BE2C (cell line): ENCODE measurements at regions not wholly inside any gene's neighbourhood (a gene's known extent, or its start where the extent isn't known, plus 50 kb on each side); places are given as distances from the start of the nearest gene placed in this dataset.

Experiments
- DNase-seq: peaks from one replicate; pipeline ENCODE4 v3.0.0-alpha.2; 2020
- H3K27me3 ChIP-seq: fragments of 250-450 bp; sonication (Bioruptor Pico); 2 replicates; pipeline ENCODE4 v1.5.1; 2020; ENCODE audit warnings: mild to moderate bottlenecking
- H3K36me3 ChIP-seq: fragments of 250-450 bp; sonication (Bioruptor Pico); 2 replicates; pipeline ENCODE4 v1.5.1; 2020; ENCODE audit warnings: mild to moderate bottlenecking
- H3K4me1 ChIP-seq: fragments of 250-450 bp; sonication (Bioruptor Pico); 2 replicates; pipeline ENCODE4 v1.5.1; 2020
- H3K4me3 ChIP-seq: 2 replicates; pipeline ENCODE4 v1.5.1; 2011; ENCODE audit warnings: low read depth, low read length
- H3K9me3 ChIP-seq: fragments of 250-450 bp; sonication (Bioruptor Pico); 2 replicates; pipeline ENCODE4 v1.5.1; 2020
- CTCF ChIP-seq: IDR thresholded peaks from 2 replicates; pipeline ENCODE4 v1.5.1; 2012; ENCODE audit warnings: mild to moderate bottlenecking, low read depth, low read length

GRCh38 chr14:98536256-98536655, 735.7 kb downstream of the BCL11B start:
- Histone ChIP-seq H3K4me1 (no peaks in the 10 kb centered on the region), H3K27me3 (no peaks in the 10 kb centered on the region)
- no peak for TF ChIP-seq CTCF

GRCh38 chr14:98542316-98542715, 729.7 kb downstream of the BCL11B start:
- no peaks in the 10 kb centered on the region for H3K4me1 ChIP-seq
- DNase-seq: no peak
- no peaks in the 10 kb centered on the region for H3K9me3 ChIP-seq
- no peaks in the 10 kb centered on the region for H3K36me3 ChIP-seq
- H3K27me3 ChIP-seq: no peaks in the 10 kb centered on the region
- TF ChIP-seq CTCF: no peak
- H3K4me3 ChIP-seq: no peak overlapping the region

More at GRCh38 chr14:98536256-98536655, 735.7 kb downstream of the BCL11B start:
- Histone ChIP-seq H3K4me3 (no peak overlapping the region), H3K9me3 (no peaks in the 10 kb centered on the region), H3K36me3 (no peaks in the 10 kb centered on the region)
- no peak for DNase-seq

GRCh38 chr14:98543074-98543473, 728.9 kb downstream of the BCL11B start:
- no peak for DNase-seq
- no peaks in the 10 kb centered on the region for H3K9me3 ChIP-seq
- no peak for TF ChIP-seq CTCF

GRCh38 chr14:98544174-98544573, 727.8 kb downstream of the BCL11B start:
- no peaks in the 10 kb centered on the region for H3K36me3 ChIP-seq
- no peaks in the 10 kb centered on the region for H3K4me1 ChIP-seq
- DNase-seq: no peak
- H3K27me3 ChIP-seq: no peaks in the 10 kb centered on the region
- TF ChIP-seq CTCF: no peak
- no peaks in the 10 kb centered on the region for H3K9me3 ChIP-seq
- H3K4me3 ChIP-seq: no peak overlapping the region

More at GRCh38 chr14:98543074-98543473, 728.9 kb downstream of the BCL11B start:
- Histone ChIP-seq H3K4me1 (no peaks in the 10 kb centered on the region), H3K4me3 (no peak overlapping the region), H3K27me3 (no peaks in the 10 kb centered on the region), H3K36me3 (no peaks in the 10 kb centered on the region)

GRCh38 chr14:98545181-98545580, 726.8 kb downstream of the BCL11B start:
- no peak for TF ChIP-seq CTCF
- DNase-seq: no peak
- Histone ChIP-seq H3K27me3 (no peaks in the 10 kb centered on the region), H3K9me3 (no peaks in the 10 kb centered on the region), H3K4me3 (no peak overlapping the region), H3K36me3 (no peaks in the 10 kb centered on the region), H3K4me1 (no peaks in the 10 kb centered on the region)

- Histone ChIP-seq H3K36me3 (no peaks in the 10 kb centered on the region), H3K4me3 (no peak overlapping the region), H3K4me1 (no peaks in the 10 kb centered on the region), H3K27me3 (no peaks in the 10 kb centered on the region), H3K9me3 (no peaks in the 10 kb centered on the region)
- TF ChIP-seq CTCF: no peak
- DNase-seq: no peak
These were observed 723.8 kb downstream of the BCL11B start for GRCh38 chr14:98548071-98548686.
